ENCODE measurements at regions not wholly inside any gene's neighbourhood (a gene's known extent, or its start where the extent isn't known, plus 50 kb on each side); places are given as distances from the start of the nearest gene placed in this dataset.

DNA sequence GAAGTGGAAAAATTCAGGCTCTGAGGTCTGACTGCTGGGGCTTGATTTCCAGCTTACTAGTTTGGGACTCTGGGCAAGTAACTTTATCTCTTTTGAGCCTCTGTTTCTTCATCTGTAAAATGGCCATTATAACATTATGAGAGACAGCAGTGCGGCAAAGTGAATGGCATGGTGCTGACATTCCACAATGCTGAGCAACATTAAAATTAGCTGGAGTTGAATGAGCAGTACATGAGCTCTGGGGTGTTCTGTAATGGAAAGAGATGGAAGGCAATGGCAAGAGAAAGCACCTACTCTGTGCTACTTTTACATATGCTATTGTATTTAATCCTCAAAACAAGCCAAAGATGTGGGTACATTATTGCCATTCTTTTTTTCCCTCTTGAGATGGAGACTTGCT, 535.7 kb upstream of the CDH11 start:
- TF ChIP-seq, protein P1, sequence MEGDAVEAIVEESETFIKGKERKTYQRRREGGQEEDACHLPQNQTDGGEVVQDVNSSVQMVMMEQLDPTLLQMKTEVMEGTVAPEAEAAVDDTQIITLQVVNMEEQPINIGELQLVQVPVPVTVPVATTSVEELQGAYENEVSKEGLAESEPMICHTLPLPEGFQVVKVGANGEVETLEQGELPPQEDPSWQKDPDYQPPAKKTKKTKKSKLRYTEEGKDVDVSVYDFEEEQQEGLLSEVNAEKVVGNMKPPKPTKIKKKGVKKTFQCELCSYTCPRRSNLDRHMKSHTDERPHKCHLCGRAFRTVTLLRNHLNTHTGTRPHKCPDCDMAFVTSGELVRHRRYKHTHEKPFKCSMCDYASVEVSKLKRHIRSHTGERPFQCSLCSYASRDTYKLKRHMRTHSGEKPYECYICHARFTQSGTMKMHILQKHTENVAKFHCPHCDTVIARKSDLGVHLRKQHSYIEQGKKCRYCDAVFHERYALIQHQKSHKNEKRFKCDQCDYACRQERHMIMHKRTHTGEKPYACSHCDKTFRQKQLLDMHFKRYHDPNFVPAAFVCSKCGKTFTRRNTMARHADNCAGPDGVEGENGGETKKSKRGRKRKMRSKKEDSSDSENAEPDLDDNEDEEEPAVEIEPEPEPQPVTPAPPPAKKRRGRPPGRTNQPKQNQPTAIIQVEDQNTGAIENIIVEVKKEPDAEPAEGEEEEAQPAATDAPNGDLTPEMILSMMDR (IDR thresholded peaks at IDR 0.05) = no peak
- H3K36me3 ChIP-seq (ENCODE audit: low read depth) = no peaks in the 10 kb centered on the region
- no peaks in the 10 kb centered on the region for H3K9me3 ChIP-seq
- ATAC-seq = no peak
- no peak overlapping the region for H3K4me3 ChIP-seq
- DNase-seq = no peak
- H3K4me1 ChIP-seq (ENCODE audit: low read depth) = no peaks in the 10 kb centered on the region
- intact Hi-C loops (cut with DNase I, micrococcal nuclease) = no loop called here

DNA sequence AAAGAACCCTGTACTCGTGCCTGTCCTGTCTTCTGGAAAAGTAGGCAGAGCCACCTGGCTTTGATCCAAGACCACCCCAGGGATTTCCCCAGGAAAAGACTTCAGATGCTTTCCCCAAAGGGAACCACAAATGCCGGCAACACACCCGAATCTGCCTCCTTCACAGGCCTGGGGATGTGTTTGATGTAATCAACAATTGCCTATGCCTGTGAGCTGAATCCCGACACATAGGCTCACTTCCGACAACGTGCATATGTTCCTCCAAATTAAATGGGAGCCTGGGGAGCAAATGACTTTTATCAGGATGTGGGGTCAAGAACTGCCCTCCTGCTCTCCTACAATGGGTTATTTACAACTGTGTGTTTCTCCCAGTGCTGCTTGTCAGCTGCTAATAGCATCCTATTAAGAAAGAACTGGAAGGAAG, 535.2 kb upstream of the CDH11 start:
- H3K9me3 ChIP-seq = no peaks in the 10 kb centered on the region
- no peak overlapping the region for H3K4me3 ChIP-seq
- TF ChIP-seq, protein P1 (IDR thresholded peaks at IDR 0.05) = no peak
- H3K36me3 ChIP-seq (ENCODE audit: low read depth) = no peaks in the 10 kb centered on the region
- ATAC-seq (no peak), DNase-seq (no peak)
- intact Hi-C loops (cut with DNase I, micrococcal nuclease) = no loop called here
- H3K4me1 ChIP-seq (ENCODE audit: low read depth) = no peaks in the 10 kb centered on the region

DNA sequence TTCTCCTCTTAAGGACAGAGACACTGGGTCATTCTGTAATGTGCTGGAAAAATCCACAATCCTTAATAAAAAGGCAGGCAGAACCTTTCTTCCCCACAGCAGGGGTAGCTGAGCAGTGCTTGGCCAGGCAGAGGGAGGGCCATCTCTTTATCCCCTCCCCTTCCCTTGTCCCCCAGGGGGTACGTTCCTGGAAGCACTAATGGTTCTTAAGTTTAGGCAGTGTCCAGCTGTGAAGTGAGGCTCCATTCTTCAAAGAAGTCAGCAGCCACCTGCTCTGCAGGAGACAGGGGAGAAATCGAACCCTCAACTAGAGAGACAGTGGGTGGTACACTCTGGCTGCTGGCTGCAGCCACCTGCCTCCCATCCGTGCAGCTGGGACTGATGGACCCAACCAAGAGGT, 533.9 kb upstream of the CDH11 start:
- Histone ChIP-seq H3K4me1 (ENCODE audit: low read depth) (no peaks in the 10 kb centered on the region), H3K36me3 (ENCODE audit: low read depth) (no peaks in the 10 kb centered on the region), H3K4me3 (no peak overlapping the region), H3K9me3 (no peaks in the 10 kb centered on the region)
- intact Hi-C loops (cut with DNase I, micrococcal nuclease) = no loop called here
- DNase-seq = no peak
- no peak for ATAC-seq
- TF ChIP-seq, protein P1 (IDR thresholded peaks at IDR 0.05) = no peak

DNA sequence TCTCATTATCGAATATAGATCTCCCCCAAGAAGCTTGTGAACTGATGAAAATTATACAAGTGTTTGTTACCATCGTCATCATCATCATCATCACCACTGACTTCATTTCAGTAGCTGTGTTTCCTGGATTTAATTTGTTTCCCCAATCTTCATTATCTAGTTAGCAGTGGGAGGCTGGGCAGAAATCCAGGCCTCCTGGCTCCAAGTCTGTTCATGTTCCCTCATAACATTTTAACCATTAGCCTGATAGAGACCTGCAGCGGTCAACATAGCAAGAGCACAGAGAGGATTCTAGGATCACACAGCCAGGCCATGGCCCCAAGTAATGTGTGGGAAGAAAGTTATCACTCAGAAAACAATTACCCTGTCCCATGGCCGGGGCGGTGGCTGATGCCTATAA, 526.2 kb upstream of the CDH11 start:
- intact Hi-C loops (cut with DNase I, micrococcal nuclease) = no loop called here
- no peak overlapping the region for H3K4me3 ChIP-seq

DNA sequence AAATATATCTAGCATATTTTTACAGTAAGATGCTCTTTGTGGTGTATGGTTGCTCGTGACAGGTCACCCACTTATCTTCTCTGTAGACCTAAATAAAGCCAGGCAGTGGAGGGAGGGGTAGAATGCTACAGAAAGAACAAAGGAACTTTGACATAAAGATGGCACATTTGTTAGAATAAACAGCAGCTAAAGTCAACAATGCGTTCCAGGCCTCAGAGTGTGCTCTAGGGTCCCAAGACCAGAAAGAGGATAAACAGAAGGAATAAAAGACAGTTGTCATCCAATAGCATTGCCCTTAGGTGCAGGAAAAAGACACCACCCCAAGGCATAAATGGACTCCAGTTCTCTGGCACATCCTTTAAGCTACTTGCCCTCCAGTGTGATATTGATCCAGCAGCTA, 523.0 kb upstream of the CDH11 start:
- TF ChIP-seq, protein P1 (IDR thresholded peaks at IDR 0.05) = no peak
- Histone ChIP-seq H3K4me1 (ENCODE audit: low read depth) (no peaks in the 10 kb centered on the region), H3K36me3 (ENCODE audit: low read depth) (no peaks in the 10 kb centered on the region), H3K4me3 (no peak overlapping the region), H3K9me3 (no peaks in the 10 kb centered on the region)
- intact Hi-C loops (cut with DNase I, micrococcal nuclease) = no loop called here
- DNase-seq (no peak), ATAC-seq (no peak)

More for the DNA sequence above, 526.2 kb upstream of the CDH11 start:
- TF ChIP-seq, protein P1 (IDR thresholded peaks at IDR 0.05) = no peak
- Histone ChIP-seq H3K9me3 (no peaks in the 10 kb centered on the region), H3K4me1 (ENCODE audit: low read depth) (no peaks in the 10 kb centered on the region), H3K36me3 (ENCODE audit: low read depth) (no peaks in the 10 kb centered on the region)
- DNase-seq (no peak), ATAC-seq (no peak)

DNA sequence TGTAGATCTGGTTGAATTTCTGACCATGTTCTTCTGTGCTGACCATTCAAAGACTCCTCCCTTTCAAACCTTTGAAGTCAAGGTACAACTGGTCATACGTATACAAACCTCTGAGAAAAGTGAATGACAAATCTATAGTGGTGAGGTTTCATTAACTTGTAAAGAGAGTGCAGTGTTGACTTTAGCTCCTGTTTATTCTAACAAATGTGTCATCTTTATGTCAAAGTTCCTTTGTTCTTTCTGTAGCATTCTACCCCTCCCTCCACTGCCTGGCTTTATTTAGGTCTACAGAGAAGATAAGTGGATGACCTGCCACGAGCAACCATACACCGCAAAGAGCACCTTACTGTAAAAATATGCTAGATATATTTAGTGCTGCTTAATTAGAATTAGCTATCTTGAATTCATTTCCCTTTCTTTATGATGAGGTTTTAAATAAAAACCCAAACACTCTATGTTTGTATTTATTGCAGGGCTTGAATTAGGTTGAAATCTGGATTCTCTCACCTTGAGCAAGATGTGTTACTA, 520.0 kb upstream of the CDH11 start:
- Histone ChIP-seq H3K4me1 (ENCODE audit: low read depth) (no peaks in the 10 kb centered on the region), H3K36me3 (ENCODE audit: low read depth) (no peaks in the 10 kb centered on the region), H3K9me3 (no peaks in the 10 kb centered on the region), H3K4me3 (no peak overlapping the region)
- ATAC-seq = no peak
- TF ChIP-seq, protein P1 (IDR thresholded peaks at IDR 0.05) = no peak
- intact Hi-C loops (cut with DNase I, micrococcal nuclease) = no loop called here
- no peak for DNase-seq
